ENCODE measurements at regions not wholly inside any gene's neighbourhood (a gene's known extent, or its start where the extent isn't known, plus 50 kb on each side); places are given as distances from the start of the nearest gene placed in this dataset.
"Not testable (repeated sequence)": the region's sequence is repeated elsewhere in the genome, so short reads cannot be mapped to it uniquely, and the experiment has no call there.

GRCh38 chr2:219835493-219835892 is 208.1 kb downstream of the SLC4A3 start:
- no peak for DNase-seq (ENCODE audit: low spot score)

- DNase-seq (ENCODE audit: low spot score): no peak
Observed at GRCh38 chr2:219836647-219837177, 209.3 kb downstream of the SLC4A3 start.

GRCh38 chr2:219844401-219845091 is 217.1 kb downstream of the SLC4A3 start:
- no peak for DNase-seq (ENCODE audit: low spot score)

- no peak for DNase-seq (ENCODE audit: low spot score)
Observed at GRCh38 chr2:219848882-219849281, 221.5 kb downstream of the SLC4A3 start.

- DNase-seq (ENCODE audit: low spot score): no peak
Observed at GRCh38 chr2:219851169-219851568, 223.7 kb downstream of the SLC4A3 start.

- DNase-seq (ENCODE audit: low spot score): no peak
Observed at GRCh38 chr2:219851801-219852481, 224.5 kb downstream of the SLC4A3 start.

GRCh38 chr2:219852626-219853025 is 225.2 kb downstream of the SLC4A3 start:
- DNase-seq (ENCODE audit: low spot score): no peak

GRCh38 chr2:219856602-219857001 is 229.2 kb downstream of the SLC4A3 start:
- no peak for DNase-seq (ENCODE audit: low spot score)

GRCh38 chr2:219857751-219858150 is 230.3 kb downstream of the SLC4A3 start:
- DNase-seq (ENCODE audit: low spot score): no peak

GRCh38 chr2:219861307-219861706 is 233.9 kb downstream of the SLC4A3 start:
- no peak for DNase-seq (ENCODE audit: low spot score)

- DNase-seq (ENCODE audit: low spot score): no peak
Observed at GRCh38 chr2:219864154-219864553, 236.7 kb downstream of the SLC4A3 start.

- no peak for DNase-seq (ENCODE audit: low spot score)
Observed at GRCh38 chr2:219868635-219869034, 241.2 kb downstream of the SLC4A3 start.

- DNase-seq (ENCODE audit: low spot score): no peak
Observed at GRCh38 chr2:219870041-219870440, 242.6 kb downstream of the SLC4A3 start.

GRCh38 chr2:219871351-219871750 is 243.9 kb downstream of the SLC4A3 start:
- DNase-seq (ENCODE audit: low spot score): no peak

GRCh38 chr2:219875036-219875435 is 247.6 kb downstream of the SLC4A3 start:
- DNase-seq (ENCODE audit: low spot score): no peak

- DNase-seq (ENCODE audit: low spot score): not testable (repeated sequence)
Observed at GRCh38 chr2:219875986-219876385, 248.6 kb downstream of the SLC4A3 start.

- DNase-seq (ENCODE audit: low spot score): no peak
Observed at GRCh38 chr2:219876931-219877330, 249.5 kb downstream of the SLC4A3 start.

GRCh38 chr2:219877728-219878127 is 250.3 kb downstream of the SLC4A3 start:
- no peak for DNase-seq (ENCODE audit: low spot score)

- DNase-seq (ENCODE audit: low spot score): no peak
Observed at GRCh38 chr2:219878516-219878915, 251.1 kb downstream of the SLC4A3 start.

- DNase-seq (ENCODE audit: low spot score): no peak
Observed at GRCh38 chr2:219881851-219882250, 254.4 kb downstream of the SLC4A3 start.

GRCh38 chr2:219886615-219887014 is 259.2 kb downstream of the SLC4A3 start:
- DNase-seq (ENCODE audit: low spot score): no peak

GRCh38 chr2:219887870-219888269 is 260.4 kb downstream of the SLC4A3 start:
- no peak for DNase-seq (ENCODE audit: low spot score)

GRCh38 chr2:219893541-219893940 is 266.1 kb downstream of the SLC4A3 start:
- DNase-seq (ENCODE audit: low spot score): no peak

- DNase-seq (ENCODE audit: low spot score): no peak
Observed at GRCh38 chr2:219897456-219897855, 270.0 kb downstream of the SLC4A3 start.
